Transverse colon (tissue), 4 donors: ENCODE measurements at regions not wholly inside any gene's neighbourhood (a gene's known extent, or its start where the extent isn't known, plus 50 kb on each side); places are given as distances from the start of the nearest gene placed in this dataset.
"Not testable (repeated sequence)": the region's sequence is repeated elsewhere in the genome, so short reads cannot be mapped to it uniquely, and the experiment has no call there.

ENCODE experiments used
- DNase-seq: peaks from one replicate; pipeline ENCODE4 v3.0.0-alpha.2; 2019
- H3K27ac ChIP-seq, 4 donors: fragments of 200-600 bp; sonication (generic); 2 replicates each; pipeline ENCODE4 v1.5.1; 2016 to 2018; ENCODE audit warnings: inconsistent platforms in 4 of 4
- H3K27me3 ChIP-seq: fragments of 200-600 bp; sonication (generic); 2 replicates; pipeline ENCODE4 v1.5.1; 2017; ENCODE audit warnings: inconsistent platforms
- H3K36me3 ChIP-seq, 4 donors: fragments of 200-600 bp; sonication (generic); 2 replicates each; pipeline ENCODE4 v1.5.1; 2017 to 2019; ENCODE audit warnings: inconsistent platforms in 4 of 4
- H3K4me1 ChIP-seq, 4 donors: fragments of 200-600 bp; sonication (generic); 2 replicates each; pipeline ENCODE4 v1.5.1; 2017 to 2020; ENCODE audit warnings: inconsistent platforms in 4 of 4
- H3K4me3 ChIP-seq, 4 donors: fragments of 200-600 bp; sonication (generic); 1 replicate in 1 of 4; 2 replicates in 3 of 4; pipeline versions ENCODE4 v1.5.1 to v1.6.1; 2017 to 2019; ENCODE audit warnings: inconsistent platforms in 4 of 4
- H3K9me3 ChIP-seq, 2 donors: fragments of 200-600 bp; sonication (generic); 2 replicates each; pipeline ENCODE4 v1.5.1; 2017 to 2019; ENCODE audit warnings: inconsistent platforms in 2 of 2
- EP300 ChIP-seq: sonication (generic); formaldehyde crosslinking; IDR thresholded peaks from one replicate; pipeline ENCODE4 v1.6.1; 2017; ENCODE audit warnings: antibody characterized with exemption, low read depth
- POLR2A ChIP-seq: fragments of 450-650 bp; IDR thresholded peaks from one replicate; pipeline ENCODE4 v1.6.1; 2016; ENCODE audit warnings: antibody characterized with exemption, mild to moderate bottlenecking, moderate library complexity
- POLR2AphosphoS5 ChIP-seq, 3 donors: sonication (generic); formaldehyde crosslinking; IDR thresholded peaks; one replicate each; pipeline ENCODE4 v1.6.1; 2016; ENCODE audit warnings: antibody characterized with exemption in 3 of 3
- WGBS, 2 donors: methylation state at CpG; one replicate each; pipeline ENCODE4 v1.1.5; 2018; ENCODE audit warnings: low coverage in 1 of 2; 5-methylcytosine and 5-hydroxymethylcytosine counted together
- in situ Hi-C, 4 donors: fragments of 200-750 bp; cut with MboI; loops; one replicate each; pipeline versions ENCODE4 v1.15.0 to v1.15.1; 2017; ENCODE audit warnings: low sequenced_read_pairs in 3 of 4, low pct_ligation_motif_present in 1 of 4, low pct_unique_long_range_greater_than_20kb in 1 of 4
- intact Hi-C: fragments of 100-400 bp; cut with DNase I; formaldehyde crosslinking; loops from one replicate; pipeline ENCODE4 v1.15.1; 2023; ENCODE audit warnings: low total_unique reads
- TF ChIP-seq, protein P1 (sequence below), 5 experiments: fragments of 200-600 bp in 3 of 5; fragments of 450-650 bp in 2 of 5; sonication (generic) in 3 of 5; IDR thresholded peaks; 1 replicate in 2 of 5; 2 replicates in 3 of 5; pipeline ENCODE4 v1.5.1; 2016 to 2017; ENCODE audit warnings: antibody characterized with exemption in 5 of 5, inconsistent platforms in 3 of 5, mild to moderate bottlenecking in 2 of 5, moderate library complexity in 1 of 5

DNA sequence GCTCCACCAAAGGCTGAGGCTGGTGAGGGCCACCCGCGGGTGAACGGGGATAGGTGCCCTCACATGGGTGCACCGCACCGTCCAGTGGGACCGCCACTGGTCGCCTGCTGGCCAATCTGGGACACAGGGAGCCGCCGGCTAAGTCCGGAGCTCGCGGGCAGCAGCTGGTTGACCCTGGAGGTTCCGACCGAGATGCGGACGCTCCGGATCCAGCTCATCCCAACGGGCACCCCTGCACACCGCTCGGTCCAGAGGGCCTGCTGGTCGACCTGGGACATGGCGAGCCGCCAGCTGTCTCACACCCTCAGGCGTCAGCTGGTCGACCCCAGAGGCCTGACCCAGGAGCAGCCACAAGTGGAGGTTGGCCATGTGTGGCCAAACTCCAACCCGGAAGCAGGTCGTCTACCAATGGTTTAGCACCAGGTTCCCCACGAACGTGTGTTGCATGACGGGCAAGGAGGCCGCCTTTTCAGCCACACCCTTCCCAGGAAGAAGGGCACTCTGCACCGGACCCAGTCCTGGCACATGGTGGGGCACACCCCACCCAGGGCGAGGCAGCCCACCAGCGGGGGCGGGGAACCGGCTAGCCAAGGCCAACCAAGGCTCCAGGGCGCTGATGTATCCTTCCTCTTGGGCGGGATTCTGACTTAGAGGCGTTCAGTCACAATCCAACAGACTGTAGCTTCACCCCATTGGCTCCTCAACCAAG, 746.0 kb upstream of the DEFB115 start:
- in situ Hi-C loops = no loop called here

DNA sequence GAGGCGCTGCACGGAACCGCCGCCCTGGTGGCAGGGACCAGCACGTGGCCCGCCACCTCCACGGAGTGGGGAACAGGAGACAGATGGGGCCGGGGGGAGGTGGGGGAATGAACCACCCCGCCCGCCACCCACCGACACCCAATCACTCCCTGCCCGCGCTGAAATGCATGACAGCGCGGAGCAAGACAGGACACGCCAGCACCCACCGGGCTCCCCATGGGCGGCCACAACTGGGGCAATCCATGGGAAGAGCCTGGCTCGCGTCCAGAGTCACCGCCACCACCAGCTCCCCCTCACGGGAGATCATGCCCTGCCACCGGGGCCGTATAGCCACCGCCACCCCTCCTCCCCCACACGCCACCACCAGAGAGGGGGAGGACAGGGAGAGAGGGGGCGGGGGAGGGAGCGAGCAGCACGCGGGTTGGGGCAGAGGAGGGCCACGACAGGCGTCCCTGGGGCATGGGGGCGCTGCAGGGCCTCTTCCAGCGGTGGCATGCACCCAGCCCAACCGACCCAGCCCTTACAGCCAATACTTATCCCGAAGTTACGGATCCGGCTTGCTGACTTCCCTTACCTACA, 744.3 kb upstream of the DEFB115 start:
- no peaks in the 10 kb centered on the region for H3K9me3 ChIP-seq
- H3K27me3 ChIP-seq = no peaks in the 10 kb centered on the region
- in situ Hi-C loops (no loop called here), intact Hi-C loops (no loop called here)
- H3K36me3 ChIP-seq = no peaks in the 10 kb centered on the region
- H3K4me3 ChIP-seq = no peak overlapping the region
- 60 to 84% methylated on average over 1 to 36 of the region's 38 CpGs for WGBS, 2 donors
- DNase-seq = no peak
- H3K27ac ChIP-seq = no peak overlapping the region
- no peaks in the 10 kb centered on the region for H3K4me1 ChIP-seq
- no peak for TF ChIP-seq POLR2A
- TF ChIP-seq POLR2AphosphoS5 (IDR thresholded peaks at IDR 0.05) = no peak
- no peak for TF ChIP-seq EP300
- TF ChIP-seq, protein P1, sequence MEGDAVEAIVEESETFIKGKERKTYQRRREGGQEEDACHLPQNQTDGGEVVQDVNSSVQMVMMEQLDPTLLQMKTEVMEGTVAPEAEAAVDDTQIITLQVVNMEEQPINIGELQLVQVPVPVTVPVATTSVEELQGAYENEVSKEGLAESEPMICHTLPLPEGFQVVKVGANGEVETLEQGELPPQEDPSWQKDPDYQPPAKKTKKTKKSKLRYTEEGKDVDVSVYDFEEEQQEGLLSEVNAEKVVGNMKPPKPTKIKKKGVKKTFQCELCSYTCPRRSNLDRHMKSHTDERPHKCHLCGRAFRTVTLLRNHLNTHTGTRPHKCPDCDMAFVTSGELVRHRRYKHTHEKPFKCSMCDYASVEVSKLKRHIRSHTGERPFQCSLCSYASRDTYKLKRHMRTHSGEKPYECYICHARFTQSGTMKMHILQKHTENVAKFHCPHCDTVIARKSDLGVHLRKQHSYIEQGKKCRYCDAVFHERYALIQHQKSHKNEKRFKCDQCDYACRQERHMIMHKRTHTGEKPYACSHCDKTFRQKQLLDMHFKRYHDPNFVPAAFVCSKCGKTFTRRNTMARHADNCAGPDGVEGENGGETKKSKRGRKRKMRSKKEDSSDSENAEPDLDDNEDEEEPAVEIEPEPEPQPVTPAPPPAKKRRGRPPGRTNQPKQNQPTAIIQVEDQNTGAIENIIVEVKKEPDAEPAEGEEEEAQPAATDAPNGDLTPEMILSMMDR (IDR thresholded peaks at IDR 0.05) = no peak

More for the DNA sequence above, 746.0 kb upstream of the DEFB115 start:
- intact Hi-C loops = no loop called here
- Histone ChIP-seq H3K4me3 (no peak overlapping the region), H3K27ac (no peak overlapping the region), H3K4me1 (no peaks in the 10 kb centered on the region), H3K36me3 (no peaks in the 10 kb centered on the region), H3K27me3 (no peaks in the 10 kb centered on the region), H3K9me3 (no peaks in the 10 kb centered on the region)
- no peak for DNase-seq
- TF ChIP-seq EP300 (no peak), POLR2A (no peak), POLR2AphosphoS5 (IDR thresholded peaks at IDR 0.05) (no peak)
- WGBS, 2 donors = 78 to 85% methylated on average over 6 to 39 of the region's 39 CpGs

DNA sequence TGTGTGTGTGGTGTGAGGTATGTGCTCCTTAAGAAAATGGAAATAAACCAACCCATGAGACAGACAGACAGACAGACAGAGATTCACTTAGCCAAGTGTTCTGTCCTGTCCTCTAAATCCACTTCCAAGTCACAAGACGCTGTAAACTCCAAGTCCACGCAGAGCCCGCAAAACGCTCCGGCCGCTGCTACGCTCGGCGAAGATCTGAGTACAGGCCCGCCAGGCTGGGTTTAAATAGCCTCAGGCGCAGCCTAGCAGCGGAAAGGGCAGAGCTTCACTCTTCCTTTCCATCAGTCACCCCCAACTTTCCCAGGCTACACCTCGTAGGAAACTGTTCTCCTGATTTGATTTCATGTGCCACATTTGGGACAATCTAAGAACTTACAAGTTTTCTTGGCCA, 741.5 kb upstream of the DEFB115 start:
- 92% methylated on average over 13 of the region's 13 CpGs; no CpG with 5 or more reads in 1 of the 2 donors for WGBS, 2 donors
- H3K9me3 ChIP-seq, in situ Hi-C loops: not testable (repeated sequence)

DNA sequence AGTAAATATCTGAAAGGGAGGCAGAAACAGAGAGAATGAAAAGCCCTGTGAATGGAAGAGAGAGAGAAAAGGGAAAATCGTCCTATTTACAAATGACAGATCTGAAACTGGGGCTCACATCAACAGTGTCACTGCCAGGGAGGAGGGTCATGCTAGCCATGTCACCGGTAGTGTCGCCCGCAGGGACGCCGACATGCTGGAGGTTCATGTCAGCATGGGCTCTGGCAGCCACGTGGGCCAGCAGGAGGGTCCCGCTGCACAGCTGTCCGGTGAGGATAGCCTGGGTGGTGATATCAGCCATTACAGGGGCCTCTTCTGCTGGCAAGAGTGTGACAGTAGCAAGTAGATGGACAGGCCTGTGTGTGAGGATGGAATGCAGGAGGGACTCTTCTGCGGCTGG, 738.6 kb upstream of the DEFB115 start:
- H3K9me3 ChIP-seq, H3K36me3 ChIP-seq, in situ Hi-C loops, DNase-seq, H3K4me3 ChIP-seq, H3K27ac ChIP-seq, H3K4me1 ChIP-seq, H3K27me3 ChIP-seq, intact Hi-C loops: not testable (repeated sequence)
- WGBS, 2 donors = 90 to 91% methylated on average over 7 to 10 of the region's 10 CpGs

More for the DNA sequence above, 741.5 kb upstream of the DEFB115 start:
- DNase-seq, H3K27me3 ChIP-seq, H3K4me3 ChIP-seq, H3K27ac ChIP-seq, H3K36me3 ChIP-seq, H3K4me1 ChIP-seq, intact Hi-C loops: not testable (repeated sequence)

DNA sequence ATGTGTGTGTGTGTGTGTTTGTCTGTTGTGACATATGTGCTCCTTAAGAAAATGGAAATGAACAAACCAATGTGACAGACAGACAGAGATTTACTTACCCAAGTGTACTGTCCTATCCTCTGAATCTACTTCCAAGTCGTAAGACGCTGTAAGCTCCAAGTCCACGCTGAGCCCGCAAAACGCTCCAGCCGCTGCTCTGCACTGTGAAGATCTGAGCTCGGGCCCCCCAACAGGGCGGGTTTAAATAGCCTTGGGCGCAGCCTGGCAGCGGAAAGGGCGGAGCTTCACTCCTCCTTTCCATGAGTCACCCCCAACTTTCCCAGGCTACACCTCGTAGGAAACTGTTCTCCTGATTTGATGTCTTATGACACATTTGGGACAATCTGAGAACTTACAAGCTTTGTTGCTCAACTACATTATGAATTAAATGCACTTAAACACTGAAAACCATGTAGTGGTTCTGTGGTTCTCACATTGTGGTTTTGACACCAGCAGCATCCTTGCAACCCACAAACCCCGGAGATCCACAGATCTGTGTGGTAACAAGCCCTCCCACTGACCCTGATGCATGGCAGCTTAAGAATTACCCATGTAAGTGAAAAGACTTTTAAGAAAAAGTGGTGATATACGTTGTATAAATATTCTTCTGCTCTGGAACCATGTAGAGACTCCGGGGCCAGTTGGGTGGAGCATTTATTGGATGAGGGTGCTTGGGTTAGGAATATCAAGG, 735.6 kb upstream of the DEFB115 start:
- H3K4me1 ChIP-seq, H3K27ac ChIP-seq, H3K27me3 ChIP-seq, H3K9me3 ChIP-seq, in situ Hi-C loops, H3K4me3 ChIP-seq, H3K36me3 ChIP-seq, DNase-seq, intact Hi-C loops: not testable (repeated sequence)
- 69 to 87% methylated on average over 6 to 15 of the region's 15 CpGs for WGBS, 2 donors

DNA sequence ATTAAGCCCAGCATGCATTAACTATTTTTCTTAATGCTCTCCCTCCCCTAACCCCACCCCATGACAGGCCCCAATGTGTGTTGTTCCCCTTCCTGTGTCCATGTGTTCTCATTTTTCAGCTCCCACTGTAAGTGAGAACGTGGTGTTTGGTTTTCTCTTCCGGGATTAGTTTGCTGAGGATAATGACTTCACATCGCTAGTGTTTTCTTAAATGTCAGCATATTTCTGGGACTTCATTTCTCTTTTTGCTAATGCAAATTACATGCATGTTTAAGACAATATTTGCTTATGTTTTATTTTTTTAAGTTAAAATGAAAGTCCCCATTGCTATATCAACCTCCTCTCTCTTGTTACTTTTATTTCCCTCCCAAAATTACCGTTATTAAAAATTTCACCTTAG, 733.3 kb upstream of the DEFB115 start:
- H3K36me3 ChIP-seq, H3K9me3 ChIP-seq, H3K27me3 ChIP-seq, H3K4me3 ChIP-seq, in situ Hi-C loops, H3K4me1 ChIP-seq, DNase-seq, intact Hi-C loops, H3K27ac ChIP-seq: not testable (repeated sequence)
- WGBS, 2 donors = 81 to 85% methylated on average over 4 of the region's 4 CpGs

DNA sequence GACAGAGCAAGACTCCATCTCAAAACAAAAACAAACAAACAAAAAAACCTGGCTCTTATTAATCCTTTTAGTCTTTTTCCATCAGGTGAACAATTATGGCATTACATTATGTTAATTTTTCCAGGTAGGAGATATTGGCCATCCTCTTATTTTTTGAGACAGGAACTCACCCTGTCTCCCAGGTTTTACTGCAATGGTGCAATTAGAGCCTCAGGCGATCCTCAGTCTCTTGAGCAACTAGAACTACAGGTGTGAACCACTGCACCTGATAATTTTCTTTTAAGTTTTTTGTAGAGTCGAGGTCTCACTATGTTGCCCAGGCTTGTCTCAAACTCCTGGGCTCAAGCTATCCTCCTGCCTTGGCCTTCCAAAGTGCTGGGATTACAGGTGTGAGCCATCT, 732.7 kb upstream of the DEFB115 start:
- H3K4me3 ChIP-seq, H3K27ac ChIP-seq, intact Hi-C loops, H3K9me3 ChIP-seq, in situ Hi-C loops, H3K27me3 ChIP-seq, DNase-seq, H3K4me1 ChIP-seq, H3K36me3 ChIP-seq: not testable (repeated sequence)
- WGBS, 2 donors = 59% methylated on average over 2 of the region's 2 CpGs; no CpG with 5 or more reads in 1 of the 2 donors

DNA sequence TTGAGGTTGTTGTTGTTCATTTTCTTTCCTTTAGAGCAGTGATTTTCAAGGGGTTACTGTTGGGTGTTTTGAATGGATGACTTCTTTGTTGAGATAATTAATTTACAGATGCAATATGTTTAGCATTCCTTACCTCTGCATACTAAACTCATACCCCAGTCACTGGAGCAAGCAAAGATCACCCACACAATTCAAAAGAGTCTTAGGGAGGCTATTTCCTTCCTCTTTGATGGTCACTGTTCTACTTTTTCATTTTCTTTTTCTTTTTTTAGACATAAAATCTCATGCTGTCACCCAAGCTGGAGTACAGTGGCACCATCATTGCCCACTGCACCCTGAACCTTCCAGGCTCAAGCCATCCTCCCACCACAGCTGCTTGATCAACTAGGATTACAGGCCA, 723.8 kb upstream of the DEFB115 start:
- intact Hi-C loops = not testable (repeated sequence)

DNA sequence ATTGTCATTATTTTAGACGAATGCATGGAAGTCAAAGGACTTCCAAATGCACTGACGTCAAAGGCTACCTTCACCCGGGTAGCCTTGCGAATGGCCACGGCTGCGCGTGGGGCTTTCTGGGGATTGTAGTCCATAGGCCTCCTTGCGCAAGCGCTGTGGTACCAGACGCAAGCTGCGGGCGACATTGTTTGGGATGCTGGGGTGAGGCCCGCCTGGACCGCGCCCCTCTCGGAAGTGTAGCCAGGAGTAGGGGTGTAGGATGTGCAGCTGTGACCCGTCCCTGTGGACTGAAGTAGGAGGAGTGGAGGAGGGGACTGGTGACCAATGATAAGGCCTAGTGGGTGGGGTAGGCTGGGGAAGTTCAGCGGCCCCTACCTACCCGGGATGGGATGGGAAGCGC, 720.0 kb upstream of the DEFB115 start:
- H3K4me3 ChIP-seq, intact Hi-C loops, in situ Hi-C loops, DNase-seq, H3K27me3 ChIP-seq, H3K9me3 ChIP-seq, H3K36me3 ChIP-seq, H3K27ac ChIP-seq, H3K4me1 ChIP-seq: not testable (repeated sequence)
- WGBS, 2 donors = 13 to 66% methylated on average over 3 to 20 of the region's 20 CpGs

More for the DNA sequence above, 723.8 kb upstream of the DEFB115 start:
- H3K27ac ChIP-seq, H3K27me3 ChIP-seq, DNase-seq, H3K4me3 ChIP-seq, H3K36me3 ChIP-seq, H3K9me3 ChIP-seq, H3K4me1 ChIP-seq, in situ Hi-C loops: not testable (repeated sequence)
